ENCODE measurements at regions not wholly inside any gene's neighbourhood (a gene's known extent, or its start where the extent isn't known, plus 50 kb on each side); places are given as distances from the start of the nearest gene placed in this dataset.

DNA sequence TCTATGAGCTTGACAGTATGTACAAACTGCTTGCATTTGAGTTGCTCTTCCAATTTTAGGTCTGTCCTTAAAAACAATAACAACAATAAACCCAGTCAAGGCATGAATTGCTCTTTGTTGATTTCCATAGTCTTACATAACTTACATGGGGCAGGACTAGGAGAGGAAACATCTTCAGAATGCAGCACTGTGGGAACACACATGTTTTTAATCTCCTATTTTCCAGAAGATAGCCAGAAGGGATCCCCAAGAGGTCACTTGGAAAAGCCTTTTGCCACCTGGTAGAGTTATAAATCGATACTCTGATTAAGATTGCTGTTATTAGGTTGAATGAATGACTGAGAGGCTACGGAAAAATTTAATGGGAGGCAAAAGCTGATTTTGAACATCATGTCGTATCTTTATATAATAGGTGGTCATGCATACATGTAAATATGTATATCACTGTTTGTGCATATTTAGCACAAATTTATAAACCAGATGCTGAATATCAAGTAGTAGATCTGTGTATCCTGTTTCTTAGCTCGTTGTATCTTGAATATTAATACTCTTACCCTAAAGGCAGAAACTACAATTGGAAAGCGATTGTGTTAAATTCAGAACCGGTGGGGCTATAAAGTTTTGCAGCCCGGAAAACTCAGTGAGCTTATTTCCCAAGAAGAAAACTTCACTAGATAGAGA is 479.4 kb upstream of the TCF4 start:
- TF ChIP-seq, protein P1, sequence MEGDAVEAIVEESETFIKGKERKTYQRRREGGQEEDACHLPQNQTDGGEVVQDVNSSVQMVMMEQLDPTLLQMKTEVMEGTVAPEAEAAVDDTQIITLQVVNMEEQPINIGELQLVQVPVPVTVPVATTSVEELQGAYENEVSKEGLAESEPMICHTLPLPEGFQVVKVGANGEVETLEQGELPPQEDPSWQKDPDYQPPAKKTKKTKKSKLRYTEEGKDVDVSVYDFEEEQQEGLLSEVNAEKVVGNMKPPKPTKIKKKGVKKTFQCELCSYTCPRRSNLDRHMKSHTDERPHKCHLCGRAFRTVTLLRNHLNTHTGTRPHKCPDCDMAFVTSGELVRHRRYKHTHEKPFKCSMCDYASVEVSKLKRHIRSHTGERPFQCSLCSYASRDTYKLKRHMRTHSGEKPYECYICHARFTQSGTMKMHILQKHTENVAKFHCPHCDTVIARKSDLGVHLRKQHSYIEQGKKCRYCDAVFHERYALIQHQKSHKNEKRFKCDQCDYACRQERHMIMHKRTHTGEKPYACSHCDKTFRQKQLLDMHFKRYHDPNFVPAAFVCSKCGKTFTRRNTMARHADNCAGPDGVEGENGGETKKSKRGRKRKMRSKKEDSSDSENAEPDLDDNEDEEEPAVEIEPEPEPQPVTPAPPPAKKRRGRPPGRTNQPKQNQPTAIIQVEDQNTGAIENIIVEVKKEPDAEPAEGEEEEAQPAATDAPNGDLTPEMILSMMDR (IDR thresholded peaks at IDR 0.05 in 4 of 5, conservative IDR thresholded peaks at IDR 0.05 in 1 of 5) = no peak
- TF ChIP-seq POLR2A (IDR thresholded peaks at IDR 0.05) = no peak

Measured in gastrocnemius medialis (tissue), 4 donors.